Ammon's horn (tissue), 1 donor: ENCODE measurements at regions not wholly inside any gene's neighbourhood (a gene's known extent, or its start where the extent isn't known, plus 50 kb on each side); places are given as distances from the start of the nearest gene placed in this dataset.
"Not testable (repeated sequence)": the region's sequence is repeated elsewhere in the genome, so short reads cannot be mapped to it uniquely, and the experiment has no call there.

Source experiments
- DNase-seq: peaks from one replicate; pipeline ENCODE4 v3.0.0-alpha.2; 2016; ENCODE audit warnings: low spot score

GRCh38 chr10:23870651-23871610, 338.0 kb upstream of the KIAA1217 start:
- DNase-seq: no peak

- no peak for DNase-seq
These were observed 336.6 kb upstream of the KIAA1217 start for GRCh38 chr10:23872290-23872689.

GRCh38 chr10:23877791-23878320, 331.1 kb upstream of the KIAA1217 start:
- no peak for DNase-seq

- DNase-seq: no peak
These were observed 324.3 kb upstream of the KIAA1217 start for GRCh38 chr10:23884670-23885069.

- DNase-seq: no peak
These were observed 323.1 kb upstream of the KIAA1217 start for GRCh38 chr10:23885853-23886252.

GRCh38 chr10:23886355-23886754, 322.6 kb upstream of the KIAA1217 start:
- DNase-seq: no peak

GRCh38 chr10:23891301-23891700, 317.6 kb upstream of the KIAA1217 start:
- no peak for DNase-seq

GRCh38 chr10:23892296-23892695, 316.6 kb upstream of the KIAA1217 start:
- DNase-seq: no peak

- no peak for DNase-seq
These were observed 311.7 kb upstream of the KIAA1217 start for GRCh38 chr10:23897267-23897666.

GRCh38 chr10:23897861-23898260, 311.1 kb upstream of the KIAA1217 start:
- peak; percentile 29 for DNase-seq

GRCh38 chr10:23899166-23899565, 309.8 kb upstream of the KIAA1217 start:
- no peak for DNase-seq

- no peak for DNase-seq
These were observed 298.6 kb upstream of the KIAA1217 start for GRCh38 chr10:23910291-23910690.

- DNase-seq: no peak
These were observed 296.0 kb upstream of the KIAA1217 start for GRCh38 chr10:23912884-23913404.

- DNase-seq: no peak
These were observed 294.3 kb upstream of the KIAA1217 start for GRCh38 chr10:23914641-23915040.

GRCh38 chr10:23917251-23917840, 291.6 kb upstream of the KIAA1217 start:
- no peak for DNase-seq

GRCh38 chr10:23918090-23918723, 290.7 kb upstream of the KIAA1217 start:
- no peak for DNase-seq

GRCh38 chr10:23918839-23919238, 290.1 kb upstream of the KIAA1217 start:
- no peak for DNase-seq

- DNase-seq: no peak
These were observed 281.2 kb upstream of the KIAA1217 start for GRCh38 chr10:23927576-23928325.

GRCh38 chr10:23934023-23934422, 274.9 kb upstream of the KIAA1217 start:
- not testable (repeated sequence) for DNase-seq

- DNase-seq: no peak
These were observed 263.1 kb upstream of the KIAA1217 start for GRCh38 chr10:23945845-23946244.

GRCh38 chr10:23951841-23952240, 257.1 kb upstream of the KIAA1217 start:
- DNase-seq: no peak
